GM12875 (cell line): ENCODE measurements at regions not wholly inside any gene's neighbourhood (a gene's known extent, or its start where the extent isn't known, plus 50 kb on each side); places are given as distances from the start of the nearest gene placed in this dataset.
A peak's percentile ranks its signal among the peaks of the same experiment; 100 is the strongest.

Experiments used
- H3K4me3 ChIP-seq: one replicate; pipeline ENCODE4 v1.5.1; 2011; ENCODE audit warnings: low read depth, low read length, control low read depth
- CTCF ChIP-seq: IDR thresholded peaks from 2 replicates; pipeline ENCODE4 v1.5.1; 2011; ENCODE audit warnings: low read depth, mild to moderate bottlenecking, control low read depth, inconsistent platforms, low read length, moderate library complexity, borderline replicate concordance; ENCODE audit not compliant: insufficient read depth

DNA sequence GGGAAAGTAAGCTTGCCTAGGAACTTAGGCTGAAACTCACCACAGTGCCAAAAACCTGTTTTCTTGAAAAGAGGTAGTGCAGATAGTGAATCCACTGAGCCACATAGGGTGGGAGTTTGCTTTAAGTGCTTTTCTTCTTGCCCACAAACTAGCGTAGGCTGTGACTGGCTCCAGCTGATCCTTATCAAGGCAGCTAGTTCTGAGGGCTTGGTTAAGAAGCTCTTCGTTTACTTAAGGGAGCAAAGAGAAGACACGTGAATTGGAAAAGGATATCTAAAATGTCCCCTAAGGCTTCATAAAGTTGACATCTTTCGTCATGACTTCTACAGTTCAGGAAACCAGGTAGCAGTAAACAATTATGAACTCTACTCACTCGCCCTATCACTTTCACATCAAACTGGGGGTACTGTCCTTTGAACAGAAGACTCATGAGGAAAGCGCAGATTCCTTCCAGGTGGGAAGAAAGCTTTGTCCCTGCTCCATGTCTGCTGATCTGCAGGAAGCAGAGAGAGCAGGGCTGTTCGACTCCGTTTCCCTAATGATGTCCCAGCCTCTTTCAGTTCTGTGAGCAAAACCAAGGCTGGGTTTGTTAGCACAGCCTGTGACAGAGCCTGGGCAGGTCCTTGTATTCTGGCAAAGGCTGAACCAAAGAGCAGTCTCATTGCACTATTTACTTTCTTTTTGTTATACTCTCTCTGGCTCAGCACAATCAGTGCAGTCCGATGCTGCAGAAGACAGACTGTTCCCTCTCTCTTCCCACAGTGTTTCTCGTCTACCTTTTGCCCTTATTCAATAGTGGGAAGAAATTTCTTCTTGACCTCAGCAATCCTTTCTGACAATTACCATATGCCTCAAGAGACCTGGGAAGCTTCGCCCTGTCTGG lies 93.5 kb upstream of the ETV6 start:
- peak overlapping the region; percentile 22 for H3K4me3 ChIP-seq
- no peak for TF ChIP-seq CTCF

- no peak for TF ChIP-seq CTCF
- no peak overlapping the region for H3K4me3 ChIP-seq
Observed at GRCh38 chr12:11556682-11557081, 92.8 kb upstream of the ETV6 start.

DNA sequence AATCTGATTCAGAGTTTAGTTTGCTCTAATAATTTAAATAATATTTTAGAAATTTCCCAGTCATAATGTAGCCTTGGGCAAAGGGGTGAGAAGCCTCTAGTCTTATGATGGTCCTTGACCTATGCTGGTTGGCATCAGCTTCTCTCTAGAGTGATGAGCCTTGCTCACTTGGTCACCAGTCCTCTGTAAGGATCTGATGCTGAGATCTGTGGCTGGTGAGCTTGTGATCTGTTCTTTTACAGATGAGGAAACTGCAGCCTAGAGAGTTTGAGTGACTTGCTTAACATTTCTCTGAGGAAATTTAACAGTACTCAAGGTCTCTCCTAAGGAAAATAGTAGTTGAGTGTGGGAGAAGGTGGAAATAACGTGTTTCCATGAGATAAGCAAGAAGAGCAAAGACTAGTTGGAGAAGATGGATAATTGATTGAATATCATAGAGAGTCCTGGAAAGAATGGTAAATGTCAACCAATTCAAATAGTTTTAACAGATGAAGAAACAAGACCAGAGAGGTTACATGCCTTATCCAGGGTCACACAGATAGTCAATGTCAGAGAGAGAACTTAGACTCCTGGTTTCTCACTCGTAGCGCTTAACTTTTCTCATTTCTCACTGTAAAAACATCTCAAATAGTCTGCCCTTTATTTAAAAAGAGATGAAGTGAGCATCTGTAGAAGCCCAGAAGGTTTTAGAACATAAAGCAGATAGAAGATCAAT lies 89.7 kb upstream of the ETV6 start:
- no peak overlapping the region for H3K4me3 ChIP-seq
- no peak for TF ChIP-seq CTCF

DNA sequence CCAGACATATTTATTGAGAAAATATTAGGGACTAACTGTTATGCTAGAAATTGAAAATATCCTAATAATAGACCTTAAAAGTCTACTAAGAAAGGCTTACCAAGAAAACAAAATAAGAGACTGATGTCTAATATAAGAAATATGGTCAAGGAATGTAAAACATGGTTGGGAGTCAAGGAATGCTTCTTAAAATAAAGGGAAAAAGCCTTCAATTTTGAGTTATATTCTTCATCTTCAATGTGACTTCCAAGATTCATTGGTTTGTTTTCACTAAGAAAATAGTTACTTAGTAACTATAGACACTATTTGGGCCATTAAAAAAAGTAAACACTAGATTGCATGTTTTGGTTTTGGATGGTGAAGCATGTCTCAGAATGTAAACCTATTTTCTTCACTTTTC lies 88.1 kb upstream of the ETV6 start:
- no peak for TF ChIP-seq CTCF
- no peak overlapping the region for H3K4me3 ChIP-seq

DNA sequence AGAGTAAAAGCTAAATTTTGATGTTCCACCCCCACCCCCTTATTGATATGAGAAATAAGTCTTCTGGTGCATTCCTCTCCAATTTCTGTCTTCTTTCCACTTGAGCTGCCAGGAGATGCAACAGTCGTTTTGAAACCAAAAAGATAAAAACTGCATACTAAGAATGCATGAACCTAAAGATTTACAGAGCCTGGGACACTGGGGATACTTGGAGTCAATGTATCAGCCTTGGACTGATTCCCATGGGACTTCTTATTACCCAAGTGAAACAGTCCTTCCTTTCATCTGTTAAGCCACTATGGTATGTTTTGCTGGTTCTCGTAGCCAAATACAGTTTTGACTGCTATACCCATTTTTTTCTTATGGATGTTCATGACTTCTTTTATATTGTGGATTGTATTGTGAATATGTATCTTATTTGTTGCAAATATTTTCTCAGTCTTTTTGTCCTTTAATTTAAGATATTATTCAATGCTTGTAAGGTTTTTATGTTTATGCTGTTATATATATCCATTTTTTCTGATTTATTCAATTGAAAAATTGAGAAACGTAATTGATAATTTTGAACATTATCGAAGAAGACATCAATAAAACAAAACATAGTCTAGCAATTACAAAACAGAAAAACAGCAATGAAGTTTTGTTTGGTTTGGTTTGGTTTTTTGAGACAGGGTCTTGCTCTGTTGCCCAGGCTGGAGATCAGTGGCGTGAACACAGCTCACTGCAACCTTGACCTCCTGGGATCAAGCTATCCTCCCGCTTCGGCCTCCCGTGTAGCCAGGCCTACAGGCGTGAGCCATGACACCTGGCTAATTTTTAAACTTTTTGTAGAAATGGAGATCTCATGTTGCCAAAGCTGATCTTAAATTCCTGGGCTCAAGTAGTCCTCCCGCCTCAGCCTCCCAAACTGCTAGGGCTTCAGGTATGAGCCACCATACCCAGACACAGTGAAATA lies 85.4 kb upstream of the ETV6 start:
- TF ChIP-seq CTCF: no peak
- no peak overlapping the region for H3K4me3 ChIP-seq

DNA sequence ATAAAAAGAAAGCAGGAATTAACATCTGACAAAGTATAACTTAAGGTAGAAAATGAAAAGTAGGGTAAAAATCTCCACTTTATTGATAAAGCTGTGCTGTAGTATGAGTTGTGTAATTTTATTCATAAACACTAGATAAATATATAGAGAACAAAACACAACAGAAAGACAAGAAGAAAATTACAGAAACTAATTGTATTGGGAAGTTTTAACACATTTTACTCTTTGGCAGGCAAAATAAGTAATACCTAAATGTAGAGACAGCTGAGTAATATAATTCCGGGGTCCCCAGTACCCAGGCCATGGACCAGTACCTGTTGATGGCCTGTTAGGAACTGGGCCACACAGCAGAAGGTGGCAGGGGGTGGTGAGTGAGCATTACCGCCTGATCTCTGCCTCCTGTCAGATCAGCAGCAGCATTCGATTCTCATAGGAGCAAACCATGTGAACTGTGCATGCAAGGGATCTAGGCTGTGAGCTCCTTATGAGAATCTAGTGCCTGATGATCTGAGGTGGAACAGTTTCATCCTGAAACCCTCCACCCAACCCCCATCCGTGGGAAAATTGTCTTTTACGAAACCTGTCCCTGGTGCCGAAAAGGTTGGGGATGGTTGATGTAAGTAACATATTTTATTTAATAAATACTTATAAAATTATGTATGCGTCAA lies 84.4 kb upstream of the ETV6 start:
- H3K4me3 ChIP-seq: no peak overlapping the region
- no peak for TF ChIP-seq CTCF
